ENCODE measurements at regions not wholly inside any gene's neighbourhood (a gene's known extent, or its start where the extent isn't known, plus 50 kb on each side); places are given as distances from the start of the nearest gene placed in this dataset.

DNA sequence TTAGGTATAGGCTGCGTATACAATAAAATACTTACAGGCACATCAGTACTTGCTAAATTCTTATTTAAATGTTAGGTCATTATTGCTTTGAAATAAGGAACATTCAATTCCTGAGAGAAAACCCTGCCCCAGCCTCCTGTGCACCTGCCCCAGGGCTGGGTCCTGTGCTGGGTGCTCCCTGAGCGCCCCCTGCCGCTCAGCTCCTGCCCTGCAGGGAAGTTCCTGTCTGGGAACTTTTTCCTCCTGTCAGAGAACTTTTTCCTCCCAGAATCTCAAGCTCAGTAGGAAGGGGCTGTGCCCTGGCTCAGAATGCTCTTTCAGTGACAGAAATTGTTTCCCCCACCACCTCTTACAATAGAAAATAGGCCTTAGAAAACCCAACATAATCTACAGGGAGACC is 751.1 kb downstream of the TMEM121 start:
- TF ChIP-seq, protein P1, sequence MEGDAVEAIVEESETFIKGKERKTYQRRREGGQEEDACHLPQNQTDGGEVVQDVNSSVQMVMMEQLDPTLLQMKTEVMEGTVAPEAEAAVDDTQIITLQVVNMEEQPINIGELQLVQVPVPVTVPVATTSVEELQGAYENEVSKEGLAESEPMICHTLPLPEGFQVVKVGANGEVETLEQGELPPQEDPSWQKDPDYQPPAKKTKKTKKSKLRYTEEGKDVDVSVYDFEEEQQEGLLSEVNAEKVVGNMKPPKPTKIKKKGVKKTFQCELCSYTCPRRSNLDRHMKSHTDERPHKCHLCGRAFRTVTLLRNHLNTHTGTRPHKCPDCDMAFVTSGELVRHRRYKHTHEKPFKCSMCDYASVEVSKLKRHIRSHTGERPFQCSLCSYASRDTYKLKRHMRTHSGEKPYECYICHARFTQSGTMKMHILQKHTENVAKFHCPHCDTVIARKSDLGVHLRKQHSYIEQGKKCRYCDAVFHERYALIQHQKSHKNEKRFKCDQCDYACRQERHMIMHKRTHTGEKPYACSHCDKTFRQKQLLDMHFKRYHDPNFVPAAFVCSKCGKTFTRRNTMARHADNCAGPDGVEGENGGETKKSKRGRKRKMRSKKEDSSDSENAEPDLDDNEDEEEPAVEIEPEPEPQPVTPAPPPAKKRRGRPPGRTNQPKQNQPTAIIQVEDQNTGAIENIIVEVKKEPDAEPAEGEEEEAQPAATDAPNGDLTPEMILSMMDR (conservative IDR thresholded peaks at IDR 0.05 in 1 of 2, IDR thresholded peaks at IDR 0.05 in 1 of 2; ENCODE audit: low read depth in 1 of 2, low read length in 2 of 2): no peak
- no peak for TF ChIP-seq EZH2 (IDR thresholded peaks at IDR 0.05; ENCODE audit: low read length, missing control alignments)
